ENCODE measurements at regions not wholly inside any gene's neighbourhood (a gene's known extent, or its start where the extent isn't known, plus 50 kb on each side); places are given as distances from the start of the nearest gene placed in this dataset.

- Histone ChIP-seq H3K9me1 (ENCODE audit: control insufficient read depth, insufficient read depth, low read length) (no peaks in the 10 kb centered on the region), H3K4me1 (replicated peaks in 1 of 2; ENCODE audit: control insufficient read depth in 2 of 2, insufficient read depth in 2 of 2, low read length in 2 of 2) (peaks cover 0 to 3% of the 10 kb centered on the region in 2 experiments; a peak in 2 of 5 replicates), H3K4me2 (ENCODE audit: insufficient read depth, low read length) (no peak overlapping the region), H3K4me3 (no peak overlapping the region), H3K27ac (ENCODE audit: extremely low read depth, low read depth, low read length) (no peak overlapping the region), H3K36me3 (ENCODE audit: control insufficient read depth, insufficient read depth, low read length) (no peaks in the 10 kb centered on the region), H2AFZ (ENCODE audit: low read depth, low read length) (no peak overlapping the region), H3K79me2 (ENCODE audit: control insufficient read depth, insufficient read depth, low read length) (no peaks in the 10 kb centered on the region), H3K9me3 (replicated peaks; ENCODE audit: control insufficient read depth, insufficient read depth, low read depth, low read length) (no peaks in the 10 kb centered on the region), H4K20me1 (replicated peaks; ENCODE audit: control insufficient read depth, insufficient read depth, low read length) (no peaks in the 10 kb centered on the region), H3K9ac (ENCODE audit: insufficient read depth in 1 of 2, low read depth in 2 of 2, low read length in 2 of 2) (no peak overlapping the region), H3K27me3 (ENCODE audit: control insufficient read depth in 2 of 2, insufficient read depth in 2 of 2, low read length in 2 of 2) (peaks cover 0 to 8% of the 10 kb centered on the region in 2 experiments; a peak in 2 of 5 replicates)
- in situ Hi-C loops (cut with MboI): no loop called here
- TF ChIP-seq SAFB2 (IDR thresholded peaks at IDR 0.05; ENCODE audit: borderline replicate concordance, low read depth, low read length, severe bottlenecking) (no peak), TRIM28 (IDR thresholded peaks at IDR 0.05) (0 out of 2 replicates have a peak, but pooled peaks have one; percentile 25), ZNF280A (IDR thresholded peaks at IDR 0.05; ENCODE audit: low read depth, partially characterized antibody) (peak; percentile 18), ELK3 (CRISPR knock-in tag; IDR thresholded peaks at IDR 0.05) (no peak)
- no peak for DNase-seq (ENCODE audit: extremely low read depth in 1 of 4, low spot score in 3 of 4)
- ATAC-seq: no peak
- intact Hi-C loops (cut with micrococcal nuclease): no loop called here
- CTCF ChIA-PET (ENCODE audit: low intra/inter-chr PET ratio): no interaction called here
- POLR2A ChIA-PET: no interaction called here
- 0% methylated on average over 3 of the region's 3 CpGs for WGBS (ENCODE audit: insufficient coverage, low coverage, missing lambda C conversion rate)
- no TSS peak for BruUV-seq (replicated peaks)
- no peak for FAIRE-seq
Observed at GRCh38 chr20:51217347-51218045, 194.6 kb upstream of the KCNG1 start.

Data from K562 (cell line).